Uterus (tissue), 3 donors: ENCODE measurements at regions not wholly inside any gene's neighbourhood (a gene's known extent, or its start where the extent isn't known, plus 50 kb on each side); places are given as distances from the start of the nearest gene placed in this dataset.

Experiments used
- DNase-seq, 2 donors: peaks; one replicate each; pipeline ENCODE4 v3.0.0-alpha.2; 2019 to 2020
- H3K27ac ChIP-seq, 2 donors: fragments of 200-600 bp; sonication (generic); 1 replicate in 1 of 2; 2 replicates in 1 of 2; pipeline ENCODE4 v1.5.1; 2016 to 2018
- H3K27me3 ChIP-seq, 2 donors: fragments of 200-600 bp; sonication (generic); one replicate each; pipeline ENCODE4 v1.5.1; 2018 to 2019; ENCODE audit warnings: control low read depth in 1 of 2
- H3K36me3 ChIP-seq, 2 donors: fragments of 200-600 bp; sonication (generic); one replicate each; pipeline ENCODE4 v1.5.1; 2019; ENCODE audit warnings: control low read depth in 1 of 2
- H3K4me1 ChIP-seq, 2 donors: fragments of 200-600 bp; sonication (generic); one replicate each; pipeline ENCODE4 v1.5.1; 2018 to 2019; ENCODE audit warnings: control low read depth in 1 of 2
- H3K4me3 ChIP-seq, 2 donors: fragments of 200-600 bp; sonication (generic); 1 replicate in 1 of 2; 2 replicates in 1 of 2; pipeline ENCODE4 v1.5.1; 2018 to 2019; ENCODE audit warnings: mild to moderate bottlenecking in 1 of 2
- H3K9me3 ChIP-seq, 2 donors: fragments of 200-600 bp; sonication (generic); one replicate each; pipeline ENCODE4 v1.5.1; 2019; ENCODE audit warnings: control low read depth in 1 of 2
- CTCF ChIP-seq, 4 experiments: fragments of 200-600 bp in 2 of 4; fragments of 450-650 bp in 2 of 4; sonication (generic) in 2 of 4; IDR thresholded peaks; one replicate each; pipeline ENCODE4 v1.5.1; 2016 to 2019; ENCODE audit warnings: antibody characterized with exemption in 4 of 4, mild to moderate bottlenecking in 2 of 4, moderate library complexity in 1 of 4
- POLR2A ChIP-seq, 2 donors: fragments of 450-650 bp; IDR thresholded peaks; one replicate each; pipeline ENCODE4 v1.6.1; 2016; ENCODE audit warnings: antibody characterized with exemption in 2 of 2, mild to moderate bottlenecking in 1 of 2, moderate library complexity in 1 of 2
- intact Hi-C: fragments of 100-400 bp; cut with DNase I; formaldehyde crosslinking; loops from one replicate; pipeline ENCODE4 v1.15.1; 2023; ENCODE audit warnings: low total_unique reads
- donor health status: DM: yes; HTN: yes; CAD: no.

- TF ChIP-seq CTCF (IDR thresholded peaks at IDR 0.05) (no peak), POLR2A (IDR thresholded peaks at IDR 0.05) (no peak)
- H3K27ac ChIP-seq = no peak overlapping the region
- no peaks in the 10 kb centered on the region for H3K4me1 ChIP-seq
- intact Hi-C loops = no loop called here
- H3K27me3 ChIP-seq = no peaks in the 10 kb centered on the region
- peak; percentile 23 to 52 for DNase-seq
- H3K36me3 ChIP-seq = no peaks in the 10 kb centered on the region
- H3K9me3 ChIP-seq = no peaks in the 10 kb centered on the region
- H3K4me3 ChIP-seq = no peak overlapping the region
Measured at GRCh38 chr10:78255796-78256638, 222.4 kb downstream of the RPS24 start.

- no peak for TF ChIP-seq POLR2A (IDR thresholded peaks at IDR 0.05)
- no peak for TF ChIP-seq CTCF (IDR thresholded peaks at IDR 0.05)
- no peaks in the 10 kb centered on the region for H3K36me3 ChIP-seq
- H3K9me3 ChIP-seq = no peaks in the 10 kb centered on the region
- H3K4me3 ChIP-seq = no peak overlapping the region
- intact Hi-C loops = no loop called here
- H3K4me1 ChIP-seq = no peaks in the 10 kb centered on the region
- DNase-seq = no peak
- no peak overlapping the region for H3K27ac ChIP-seq
- no peaks in the 10 kb centered on the region for H3K27me3 ChIP-seq
Measured at GRCh38 chr10:78258323-78259030, 224.8 kb downstream of the RPS24 start.

GRCh38 chr10:78259391-78259790 is 225.7 kb downstream of the RPS24 start:
- H3K36me3 ChIP-seq = no peaks in the 10 kb centered on the region
- DNase-seq = no peak
- H3K27me3 ChIP-seq = no peaks in the 10 kb centered on the region
- H3K4me3 ChIP-seq = no peak overlapping the region
- H3K27ac ChIP-seq = no peak overlapping the region
- H3K4me1 ChIP-seq = no peaks in the 10 kb centered on the region
- TF ChIP-seq CTCF (IDR thresholded peaks at IDR 0.05) (no peak), POLR2A (IDR thresholded peaks at IDR 0.05) (no peak)
- intact Hi-C loops = no loop called here
- no peaks in the 10 kb centered on the region for H3K9me3 ChIP-seq

GRCh38 chr10:78260141-78260540 is 226.5 kb downstream of the RPS24 start:
- no peak for TF ChIP-seq POLR2A (IDR thresholded peaks at IDR 0.05)
- peak in 2 of 4 experiments; percentile 13 to 25 for TF ChIP-seq CTCF (IDR thresholded peaks at IDR 0.05)

GRCh38 chr10:78260680-78261079 is 227.0 kb downstream of the RPS24 start:
- Histone ChIP-seq H3K27ac (no peak overlapping the region), H3K27me3 (no peaks in the 10 kb centered on the region), H3K4me1 (no peaks in the 10 kb centered on the region), H3K36me3 (no peaks in the 10 kb centered on the region), H3K9me3 (no peaks in the 10 kb centered on the region), H3K4me3 (no peak overlapping the region)
- TF ChIP-seq CTCF (IDR thresholded peaks at IDR 0.05) = no peak
- TF ChIP-seq POLR2A (IDR thresholded peaks at IDR 0.05) = no peak
- intact Hi-C loops = no loop called here
- no peak for DNase-seq

More at GRCh38 chr10:78260141-78260540, 226.5 kb downstream of the RPS24 start:
- DNase-seq = no peak
- H3K27me3 ChIP-seq = no peaks in the 10 kb centered on the region
- no peaks in the 10 kb centered on the region for H3K36me3 ChIP-seq
- intact Hi-C loops = no loop called here
- no peaks in the 10 kb centered on the region for H3K4me1 ChIP-seq
- no peak overlapping the region for H3K4me3 ChIP-seq
- H3K9me3 ChIP-seq = no peaks in the 10 kb centered on the region
- H3K27ac ChIP-seq = no peak overlapping the region
